ENCODE measurements at regions not wholly inside any gene's neighbourhood (a gene's known extent, or its start where the extent isn't known, plus 50 kb on each side); places are given as distances from the start of the nearest gene placed in this dataset.

GRCh38 chr14:71602524-71602923 lies 329.7 kb upstream of the RGS6 start:
- H3K9me3 ChIP-seq: peaks cover 0 to 10% (median 0%) of the 10 kb centered on the region in 4 donors
- H3K27me3 ChIP-seq: no peaks in the 10 kb centered on the region
- H3K36me3 ChIP-seq: peaks cover 0 to 3% (median 0%) of the 10 kb centered on the region in 4 donors
- H3K4me3 ChIP-seq: no peak overlapping the region
- no peak for TF ChIP-seq EP300 (IDR thresholded peaks at IDR 0.05)
- no peak for TF ChIP-seq CTCF (IDR thresholded peaks at IDR 0.05)
- TF ChIP-seq POLR2AphosphoS5 (IDR thresholded peaks at IDR 0.05): no peak
- TF ChIP-seq POLR2A (IDR thresholded peaks at IDR 0.05): no peak
- H3K27ac ChIP-seq: no peak overlapping the region
- DNase-seq: no peak
- intact Hi-C loops (cut with DNase I; ENCODE audit: low total_unique reads): no loop called here
- H3K4me1 ChIP-seq: no peaks in the 10 kb centered on the region
- 94 to 98% (median 95%) methylated on average over 5 of the region's 5 CpGs for WGBS, 5 donors

GRCh38 chr14:71604231-71604630 lies 328.0 kb upstream of the RGS6 start:
- Histone ChIP-seq H3K4me3 (no peak overlapping the region), H3K27ac (no peak overlapping the region), H3K27me3 (no peaks in the 10 kb centered on the region), H3K36me3 (no peaks in the 10 kb centered on the region), H3K9me3 (peaks cover 0 to 10% (median 0%) of the 10 kb centered on the region in 4 donors), H3K4me1 (no peaks in the 10 kb centered on the region)
- intact Hi-C loops (cut with DNase I; ENCODE audit: low total_unique reads): no loop called here
- TF ChIP-seq EP300 (IDR thresholded peaks at IDR 0.05) (no peak), POLR2A (IDR thresholded peaks at IDR 0.05) (no peak), POLR2AphosphoS5 (IDR thresholded peaks at IDR 0.05) (no peak), CTCF (IDR thresholded peaks at IDR 0.05) (no peak)
- no peak for DNase-seq

- Histone ChIP-seq H3K27me3 (no peaks in the 10 kb centered on the region), H3K36me3 (no peaks in the 10 kb centered on the region), H3K27ac (no peak overlapping the region), H3K4me3 (no peak overlapping the region), H3K9me3 (no peaks in the 10 kb centered on the region), H3K4me1 (no peaks in the 10 kb centered on the region)
- DNase-seq: no peak
- intact Hi-C loops (cut with DNase I; ENCODE audit: low total_unique reads): no loop called here
- WGBS, 5 donors: 89 to 95% (median 93%) methylated on average over 5 of the region's 5 CpGs; no CpG with 5 or more reads in 1 of the 5 donors
- no peak for TF ChIP-seq POLR2AphosphoS5 (IDR thresholded peaks at IDR 0.05)
- no peak for TF ChIP-seq CTCF (IDR thresholded peaks at IDR 0.05)
- no peak for TF ChIP-seq POLR2A (IDR thresholded peaks at IDR 0.05)
- TF ChIP-seq EP300 (IDR thresholded peaks at IDR 0.05): no peak
These were observed 326.2 kb upstream of the RGS6 start for GRCh38 chr14:71606064-71606463.

GRCh38 chr14:71606575-71606974 lies 325.7 kb upstream of the RGS6 start:
- WGBS, 5 donors: 76 to 92% (median 90%) methylated on average over 5 of the region's 5 CpGs
- intact Hi-C loops (cut with DNase I; ENCODE audit: low total_unique reads): no loop called here
- H3K27me3 ChIP-seq: no peaks in the 10 kb centered on the region

More at GRCh38 chr14:71606575-71606974, 325.7 kb upstream of the RGS6 start:
- Histone ChIP-seq H3K4me3 (no peak overlapping the region), H3K36me3 (no peaks in the 10 kb centered on the region), H3K27ac (no peak overlapping the region), H3K4me1 (no peaks in the 10 kb centered on the region), H3K9me3 (no peaks in the 10 kb centered on the region)
- no peak for DNase-seq
- TF ChIP-seq POLR2A (IDR thresholded peaks at IDR 0.05): no peak
- no peak for TF ChIP-seq POLR2AphosphoS5 (IDR thresholded peaks at IDR 0.05)
- TF ChIP-seq CTCF (IDR thresholded peaks at IDR 0.05): no peak
- TF ChIP-seq EP300 (IDR thresholded peaks at IDR 0.05): no peak

Measured in stomach (tissue), 8 donors.